ENCODE measurements at regions not wholly inside any gene's neighbourhood (a gene's known extent, or its start where the extent isn't known, plus 50 kb on each side); places are given as distances from the start of the nearest gene placed in this dataset.

- no peak for TF ChIP-seq SNAI1 (CRISPR knock-in tag; IDR thresholded peaks at IDR 0.05; ENCODE audit: borderline replicate concordance)
- no peak for TF ChIP-seq ZNF546 (CRISPR knock-in tag; conservative IDR thresholded peaks at IDR 0.05)
- TF ChIP-seq ZNF879 (CRISPR knock-in tag; IDR thresholded peaks at IDR 0.05), result no peak
- peak; percentile 78; the same call in 1 of the 2 replicates for TF ChIP-seq ZNF556 (CRISPR knock-in tag; IDR thresholded peaks at IDR 0.05; ENCODE audit: borderline replicate concordance)
- TF ChIP-seq LCORL (IDR thresholded peaks at IDR 0.05), result no peak
- peak; percentile 29; the same call in 1 of the 2 replicates for TF ChIP-seq LCORL (CRISPR knock-in tag; IDR thresholded peaks at IDR 0.05)
- no peak for TF ChIP-seq AHR (CRISPR knock-in tag; IDR thresholded peaks at IDR 0.05)
- TF ChIP-seq ZNF34 (CRISPR knock-in tag; IDR thresholded peaks at IDR 0.05; ENCODE audit: borderline replicate concordance), result 0 out of 2 replicates have a peak, but pooled peaks have one; percentile 65
- TF ChIP-seq HNF4A (CRISPR knock-in tag; IDR thresholded peaks at IDR 0.05), result 0 out of 2 replicates have a peak, but pooled peaks have one; percentile 40
- TF ChIP-seq ZNF503 (CRISPR knock-in tag; IDR thresholded peaks at IDR 0.05), result peak; percentile 78; the same call in 1 of the 2 replicates
- no peak for TF ChIP-seq RARG (CRISPR knock-in tag; IDR thresholded peaks at IDR 0.05; ENCODE audit: low read depth)
- TF ChIP-seq THAP8 (CRISPR knock-in tag; IDR thresholded peaks at IDR 0.05; ENCODE audit: borderline replicate concordance), result no peak
- no peak for TF ChIP-seq ZFP36 (IDR thresholded peaks at IDR 0.05; ENCODE audit: borderline replicate concordance, low read depth, low read length, partially characterized antibody)
- peak; percentile 88 for TF ChIP-seq SALL1 (CRISPR knock-in tag; IDR thresholded peaks at IDR 0.05)
- no peak for TF ChIP-seq ZNF180 (CRISPR knock-in tag; IDR thresholded peaks at IDR 0.05; ENCODE audit: borderline replicate concordance, low read depth)
- TF ChIP-seq FLYWCH1 (CRISPR knock-in tag; IDR thresholded peaks at IDR 0.05), result no peak
- TF ChIP-seq JUN (CRISPR knock-in tag; IDR thresholded peaks at IDR 0.05), result peak; percentile 90
- peak; percentile 46; the same call in 1 of the 2 replicates for TF ChIP-seq NR2C2 (CRISPR knock-in tag; IDR thresholded peaks at IDR 0.05; ENCODE audit: borderline replicate concordance)
- peak; percentile 85 for TF ChIP-seq PAXIP1 (CRISPR knock-in tag; conservative IDR thresholded peaks at IDR 0.05)
- no peak for TF ChIP-seq ZMYM2 (CRISPR knock-in tag; IDR thresholded peaks at IDR 0.05)
- TF ChIP-seq NFE2L2 (IDR thresholded peaks at IDR 0.05; ENCODE audit: low read length), result no peak
- TF ChIP-seq MNT (IDR thresholded peaks at IDR 0.05), result no peak
Measured at GRCh38 chr20:6704132-6704861, 63.2 kb upstream of the BMP2 start (continued).
